ENCODE measurements at regions not wholly inside any gene's neighbourhood (a gene's known extent, or its start where the extent isn't known, plus 50 kb on each side); places are given as distances from the start of the nearest gene placed in this dataset.

GRCh38 chr3:18481946-18482548 lies 56.9 kb upstream of the SATB1 start:
- TF ChIP-seq CTCF (IDR thresholded peaks at IDR 0.05; ENCODE audit: control extremely low read depth in 1 of 3, insufficient read depth in 1 of 3, low read depth in 1 of 3, low read length in 3 of 3) (no peak), CHD2 (IDR thresholded peaks at IDR 0.05; ENCODE audit: low read length) (no peak), ASH2L (IDR thresholded peaks at IDR 0.05; ENCODE audit: low read length) (no peak), TBP (IDR thresholded peaks at IDR 0.05; ENCODE audit: low read depth, low read length) (no peak), POLR2AphosphoS5 (IDR thresholded peaks at IDR 0.05; ENCODE audit: low read depth, low read length) (no peak), SRF (IDR thresholded peaks at IDR 0.05; ENCODE audit: low read depth, low read length) (no peak), TAF1 (IDR thresholded peaks at IDR 0.05; ENCODE audit: low read depth, low read length) (no peak), CBX5 (IDR thresholded peaks at IDR 0.05; ENCODE audit: low read depth, low read length) (no peak)

Measured in H1 (cell line).